ENCODE measurements at regions not wholly inside any gene's neighbourhood (a gene's known extent, or its start where the extent isn't known, plus 50 kb on each side); places are given as distances from the start of the nearest gene placed in this dataset.

DNA sequence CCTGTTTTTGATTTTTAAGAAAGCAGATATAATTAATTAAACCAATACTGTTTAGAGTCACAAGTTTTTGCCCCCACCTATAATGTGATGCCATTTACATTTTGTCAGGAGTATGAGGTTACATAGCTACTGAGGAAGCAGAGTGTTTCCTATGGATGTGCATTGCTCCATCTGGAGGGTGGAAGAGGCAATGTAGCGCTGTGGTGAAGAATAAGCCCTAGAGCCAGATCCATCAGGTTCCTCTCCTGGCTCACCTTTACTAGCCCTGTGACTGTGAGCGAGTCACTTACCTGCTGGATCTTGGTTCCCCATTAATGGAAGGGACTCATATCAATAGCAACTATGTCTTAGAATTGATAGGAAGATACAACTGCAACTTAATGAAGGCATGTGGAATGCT, 216.0 kb downstream of the GPAM start:
- TF ChIP-seq, protein P1, sequence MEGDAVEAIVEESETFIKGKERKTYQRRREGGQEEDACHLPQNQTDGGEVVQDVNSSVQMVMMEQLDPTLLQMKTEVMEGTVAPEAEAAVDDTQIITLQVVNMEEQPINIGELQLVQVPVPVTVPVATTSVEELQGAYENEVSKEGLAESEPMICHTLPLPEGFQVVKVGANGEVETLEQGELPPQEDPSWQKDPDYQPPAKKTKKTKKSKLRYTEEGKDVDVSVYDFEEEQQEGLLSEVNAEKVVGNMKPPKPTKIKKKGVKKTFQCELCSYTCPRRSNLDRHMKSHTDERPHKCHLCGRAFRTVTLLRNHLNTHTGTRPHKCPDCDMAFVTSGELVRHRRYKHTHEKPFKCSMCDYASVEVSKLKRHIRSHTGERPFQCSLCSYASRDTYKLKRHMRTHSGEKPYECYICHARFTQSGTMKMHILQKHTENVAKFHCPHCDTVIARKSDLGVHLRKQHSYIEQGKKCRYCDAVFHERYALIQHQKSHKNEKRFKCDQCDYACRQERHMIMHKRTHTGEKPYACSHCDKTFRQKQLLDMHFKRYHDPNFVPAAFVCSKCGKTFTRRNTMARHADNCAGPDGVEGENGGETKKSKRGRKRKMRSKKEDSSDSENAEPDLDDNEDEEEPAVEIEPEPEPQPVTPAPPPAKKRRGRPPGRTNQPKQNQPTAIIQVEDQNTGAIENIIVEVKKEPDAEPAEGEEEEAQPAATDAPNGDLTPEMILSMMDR (IDR thresholded peaks at IDR 0.05), result no peak
- no peak for TF ChIP-seq POLR2A (IDR thresholded peaks at IDR 0.05)
- 91 to 97% methylated on average over 2 of the region's 2 CpGs for WGBS, 2 donors
- no peak overlapping the region for H3K4me3 ChIP-seq (ENCODE audit: low read depth, poor library complexity, severe bottlenecking)
- intact Hi-C loops (cut with DNase I; ENCODE audit: low total_unique reads), result no loop called here
- DNase-seq (ENCODE audit: low spot score in 2 of 2), result no peak

DNA sequence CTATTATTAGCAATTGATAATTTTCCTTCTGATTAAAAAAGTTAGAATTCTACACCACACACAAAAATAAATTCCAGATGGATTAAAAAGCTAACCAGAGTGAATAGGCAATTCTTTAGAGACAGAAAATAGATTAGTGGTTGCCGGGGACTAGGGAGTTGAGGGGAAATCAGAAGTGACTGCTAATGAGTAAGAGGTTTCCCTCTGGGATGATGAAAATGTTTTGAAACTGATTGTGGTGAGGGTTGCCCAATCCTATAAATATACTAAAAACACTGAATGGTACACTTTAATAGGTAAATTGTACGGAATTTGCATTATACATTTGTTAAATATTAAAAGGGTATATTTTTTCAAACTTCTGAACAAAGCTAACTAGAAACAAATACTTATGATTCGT, 214.9 kb downstream of the GPAM start:
- H3K4me3 ChIP-seq (ENCODE audit: low read depth, poor library complexity, severe bottlenecking), result no peak overlapping the region
- TF ChIP-seq POLR2A (IDR thresholded peaks at IDR 0.05), result no peak
- TF ChIP-seq, protein P1 (IDR thresholded peaks at IDR 0.05), result no peak
- WGBS, 2 donors, result 70 to 73% methylated on average over 3 of the region's 3 CpGs
- DNase-seq (ENCODE audit: low spot score in 2 of 2), result no peak
- intact Hi-C loops (cut with DNase I; ENCODE audit: low total_unique reads), result no loop called here

DNA sequence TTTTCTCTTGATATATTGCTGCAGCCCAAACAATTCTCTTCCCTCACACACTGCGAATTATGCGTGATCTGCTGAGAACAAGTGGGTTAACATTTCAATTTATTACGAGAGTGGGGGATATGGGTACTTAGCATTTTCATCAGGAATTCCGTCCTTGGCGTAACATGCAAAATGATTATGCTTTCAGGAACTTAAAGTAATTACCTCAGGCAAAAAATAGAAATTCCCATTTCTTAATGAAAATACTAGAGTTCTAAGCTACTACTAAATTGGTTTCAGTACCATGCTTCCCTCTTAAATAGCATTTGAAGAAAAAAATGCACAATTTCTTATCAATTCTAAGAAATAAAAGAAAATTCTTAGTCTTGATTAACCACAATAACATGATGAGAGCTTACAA, 213.5 kb downstream of the GPAM start:
- DNase-seq (ENCODE audit: low spot score in 2 of 2), result no peak
- 86 to 91% methylated on average over 5 of the region's 5 CpGs for WGBS, 2 donors
- no peak overlapping the region for H3K4me3 ChIP-seq (ENCODE audit: low read depth, poor library complexity, severe bottlenecking)
- TF ChIP-seq POLR2A (IDR thresholded peaks at IDR 0.05), result no peak
- TF ChIP-seq, protein P1 (IDR thresholded peaks at IDR 0.05), result no peak
- intact Hi-C loops (cut with DNase I; ENCODE audit: low total_unique reads), result no loop called here

DNA sequence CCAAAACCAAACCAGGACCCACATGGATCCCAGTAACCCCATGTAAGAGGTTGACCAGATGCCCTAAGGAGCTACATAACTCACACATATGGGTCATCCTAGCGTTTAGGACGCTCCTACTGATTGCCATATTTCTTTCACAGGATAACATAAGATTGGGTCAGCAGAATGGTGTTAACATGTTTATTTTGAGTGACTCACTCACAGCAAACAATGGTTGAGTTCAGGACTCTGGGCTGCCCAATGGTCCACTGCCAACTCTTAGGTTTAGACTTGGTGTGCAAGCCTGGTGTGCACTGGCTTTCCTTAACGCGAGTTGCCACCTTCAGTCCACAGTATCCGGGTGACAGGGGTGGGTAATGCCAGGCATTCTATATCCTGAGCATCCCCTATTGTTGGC, 211.5 kb downstream of the GPAM start:
- DNase-seq (ENCODE audit: low spot score in 2 of 2), result no peak
- TF ChIP-seq POLR2A (IDR thresholded peaks at IDR 0.05), result no peak
- TF ChIP-seq, protein P1 (IDR thresholded peaks at IDR 0.05), result no peak
- 82 to 84% methylated on average over 5 of the region's 5 CpGs for WGBS, 2 donors
- no peak overlapping the region for H3K4me3 ChIP-seq (ENCODE audit: low read depth, poor library complexity, severe bottlenecking)
- intact Hi-C loops (cut with DNase I; ENCODE audit: low total_unique reads), result no loop called here

DNA sequence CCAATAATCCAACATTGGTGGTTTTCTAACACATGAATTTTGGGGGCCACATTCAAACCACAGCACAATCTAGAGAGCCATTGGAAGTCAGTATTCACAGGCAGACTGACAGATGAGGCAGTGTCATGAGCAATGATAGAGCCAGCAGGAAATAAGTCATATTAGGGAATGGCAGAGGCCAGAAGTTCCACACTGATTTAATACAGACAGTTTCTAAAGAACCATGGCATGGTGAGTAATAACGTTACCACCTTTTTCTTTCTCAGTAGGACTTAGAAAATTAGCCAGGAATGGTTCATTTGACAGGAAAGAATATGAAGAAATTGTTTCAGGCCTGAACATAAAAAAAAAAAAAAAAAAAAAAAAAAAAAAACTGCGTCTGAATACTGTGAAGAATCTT, 210.3 kb downstream of the GPAM start:
- intact Hi-C loops (cut with DNase I; ENCODE audit: low total_unique reads), result no loop called here
- no peak overlapping the region for H3K4me3 ChIP-seq (ENCODE audit: low read depth, poor library complexity, severe bottlenecking)
- 47 to 61% methylated on average over 2 of the region's 2 CpGs for WGBS, 2 donors
- DNase-seq (ENCODE audit: low spot score in 2 of 2), result no peak
- no peak for TF ChIP-seq POLR2A (IDR thresholded peaks at IDR 0.05)
- TF ChIP-seq, protein P1 (IDR thresholded peaks at IDR 0.05), result no peak

DNA sequence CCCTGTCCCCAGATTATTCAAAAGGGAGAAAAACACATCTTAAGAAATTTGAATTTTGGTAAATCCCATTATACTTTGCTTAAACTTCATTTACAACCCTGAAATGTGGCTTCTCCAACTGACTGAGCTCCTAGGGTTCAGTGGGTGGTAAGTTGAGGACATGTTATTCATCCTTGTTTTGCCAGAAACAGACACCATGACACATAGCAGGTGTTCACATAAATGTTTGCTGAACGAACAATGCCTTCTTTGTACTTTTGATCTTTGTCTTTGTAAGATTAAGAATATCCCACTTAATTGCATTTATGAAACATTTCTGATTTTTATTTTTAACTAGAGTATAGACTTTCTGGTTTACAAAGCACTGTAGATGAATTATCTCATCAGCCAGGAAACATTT, 209.7 kb downstream of the GPAM start:
- 73 to 75% methylated on average over 1 of the region's 1 CpG for WGBS, 2 donors
- no peak overlapping the region for H3K4me3 ChIP-seq (ENCODE audit: low read depth, poor library complexity, severe bottlenecking)
- no peak for DNase-seq (ENCODE audit: low spot score in 2 of 2)
- intact Hi-C loops (cut with DNase I; ENCODE audit: low total_unique reads), result no loop called here
- TF ChIP-seq POLR2A (IDR thresholded peaks at IDR 0.05), result no peak
- TF ChIP-seq, protein P1 (IDR thresholded peaks at IDR 0.05), result no peak

Measured in lower leg skin (tissue), 4 donors.